NCI-H460 (cell line): ENCODE measurements at regions not wholly inside any gene's neighbourhood (a gene's known extent, or its start where the extent isn't known, plus 50 kb on each side); places are given as distances from the start of the nearest gene placed in this dataset.
"Not testable (repeated sequence)": the region's sequence is repeated elsewhere in the genome, so short reads cannot be mapped to it uniquely, and the experiment has no call there.

Source experiments
- DNase-seq: peaks from one replicate; pipeline ENCODE4 v3.0.0-alpha.2; 2016; ENCODE audit warnings: low read depth; ENCODE audit errors: extremely low read depth

DNA sequence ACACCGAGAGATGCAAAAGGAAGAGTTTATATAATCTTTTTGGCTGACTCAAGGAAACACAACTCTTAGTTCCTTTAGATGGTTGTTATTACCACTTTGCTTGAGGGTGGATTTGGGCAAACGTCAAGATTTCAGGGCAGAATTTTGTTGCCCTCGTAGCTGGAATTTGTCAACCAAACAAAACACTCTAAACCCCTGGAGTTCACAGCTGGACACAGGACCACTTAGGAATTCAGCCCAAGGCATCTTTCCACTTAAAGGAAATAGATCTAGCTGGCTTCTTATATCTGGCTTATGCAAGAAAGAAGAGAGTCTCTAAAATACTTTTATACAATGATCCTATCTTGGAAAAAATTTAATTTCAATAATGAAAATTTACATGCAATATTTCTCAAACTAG, 237.8 kb upstream of the LRIG3 start:
- DNase-seq: no peak

DNA sequence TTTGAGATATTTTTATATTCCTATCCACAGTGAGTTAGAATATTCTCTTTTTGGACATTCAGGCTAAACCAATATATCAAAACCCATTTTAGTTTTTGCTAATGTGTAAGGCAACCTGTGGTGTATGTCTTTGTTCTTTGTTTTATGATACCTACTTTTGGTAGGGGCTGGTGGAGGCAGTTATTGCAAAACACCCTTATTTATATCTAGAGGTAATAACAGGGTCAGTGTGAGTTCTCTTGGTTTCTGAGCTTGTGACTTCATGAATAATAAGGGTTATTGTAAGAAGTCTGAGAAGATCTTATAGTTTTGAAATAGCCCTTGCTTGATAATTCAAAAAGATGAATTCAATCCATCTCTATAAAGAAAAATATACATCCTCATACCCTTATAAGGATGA, 235.1 kb upstream of the LRIG3 start:
- DNase-seq: no peak

GRCh38 chr12:59151243-59151642, 230.9 kb upstream of the LRIG3 start:
- DNase-seq: no peak

- DNase-seq: peak; percentile 81
Observed at GRCh38 chr12:59149995-59150642, 229.8 kb upstream of the LRIG3 start.

- DNase-seq: no peak
Observed at GRCh38 chr12:59147791-59148190, 227.5 kb upstream of the LRIG3 start.

DNA sequence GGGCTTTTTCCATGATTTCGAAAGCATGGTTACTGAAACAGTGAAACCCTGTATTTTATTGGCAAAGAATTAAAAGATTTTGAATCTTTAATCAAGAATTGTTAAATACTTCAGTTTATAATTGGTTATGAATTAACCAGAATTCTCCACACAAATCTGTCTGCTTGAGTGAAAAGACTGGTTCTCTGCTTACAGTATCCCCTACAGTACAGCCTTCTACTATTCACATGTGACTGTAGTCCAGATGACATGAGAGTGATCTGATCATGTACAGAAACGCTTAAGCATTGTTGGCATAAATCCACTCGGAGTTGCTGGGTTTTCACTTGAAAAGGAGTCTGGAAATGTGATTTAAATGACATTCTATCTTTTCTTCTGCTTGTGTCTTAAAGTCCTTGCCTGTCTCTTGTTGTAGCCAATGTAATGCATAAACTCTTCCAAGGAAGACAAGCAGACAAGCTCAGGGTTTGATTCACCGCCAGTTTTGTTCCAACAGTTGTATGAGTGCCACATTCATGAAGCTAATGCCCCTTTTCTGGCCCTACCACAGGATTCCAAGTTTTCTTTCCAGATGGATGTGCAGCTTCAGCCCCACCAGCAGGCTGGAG, 222.0 kb upstream of the LRIG3 start:
- DNase-seq: no peak

- no peak for DNase-seq
Observed at GRCh38 chr12:59134750-59135149, 214.4 kb upstream of the LRIG3 start.

GRCh38 chr12:59131462-59131861, 211.2 kb upstream of the LRIG3 start:
- DNase-seq: no peak

- no peak for DNase-seq
Observed at GRCh38 chr12:59122784-59123183, 202.5 kb upstream of the LRIG3 start.

- no peak for DNase-seq
Observed at GRCh38 chr12:59121451-59121850, 201.1 kb upstream of the LRIG3 start.

DNA sequence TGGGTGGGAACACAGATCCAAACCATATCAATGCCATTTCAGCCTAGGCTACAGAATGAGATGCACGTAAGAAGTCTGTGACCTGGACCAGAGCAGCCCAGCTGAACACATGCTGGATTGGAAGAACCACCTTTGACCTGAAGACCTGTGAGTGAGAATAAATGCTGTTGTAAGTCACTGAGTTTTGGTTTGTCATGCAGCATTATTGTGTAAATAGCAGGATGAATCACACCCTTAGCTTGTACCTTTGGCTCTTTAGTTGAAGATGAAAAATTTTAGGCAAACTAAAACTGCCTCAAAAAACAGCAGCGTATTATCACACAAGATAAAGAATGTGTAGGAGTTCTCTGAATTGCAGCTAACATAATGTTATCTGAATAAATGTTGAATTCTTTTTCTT, 199.4 kb upstream of the LRIG3 start:
- no peak for DNase-seq

DNA sequence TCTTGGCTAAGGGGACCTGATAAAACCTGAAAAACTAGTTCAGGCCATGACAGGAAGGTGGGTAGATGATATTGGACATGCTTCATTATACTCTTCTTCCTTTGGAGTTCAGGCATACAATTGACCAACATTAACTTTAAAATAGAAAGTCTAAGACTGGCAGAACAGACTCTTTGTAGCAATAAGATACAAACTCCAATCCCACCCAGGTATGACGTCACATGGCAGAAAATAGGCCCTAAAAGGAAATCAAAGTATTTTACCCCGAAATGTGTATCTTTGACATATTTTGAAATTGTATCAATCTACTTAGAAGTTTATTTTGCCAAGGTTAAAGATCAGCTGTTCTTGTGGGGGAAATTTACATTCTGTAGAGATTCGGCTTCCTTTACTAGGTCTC, 198.1 kb upstream of the LRIG3 start:
- DNase-seq: no peak

GRCh38 chr12:59115995-59116394, 195.7 kb upstream of the LRIG3 start:
- no peak for DNase-seq

DNA sequence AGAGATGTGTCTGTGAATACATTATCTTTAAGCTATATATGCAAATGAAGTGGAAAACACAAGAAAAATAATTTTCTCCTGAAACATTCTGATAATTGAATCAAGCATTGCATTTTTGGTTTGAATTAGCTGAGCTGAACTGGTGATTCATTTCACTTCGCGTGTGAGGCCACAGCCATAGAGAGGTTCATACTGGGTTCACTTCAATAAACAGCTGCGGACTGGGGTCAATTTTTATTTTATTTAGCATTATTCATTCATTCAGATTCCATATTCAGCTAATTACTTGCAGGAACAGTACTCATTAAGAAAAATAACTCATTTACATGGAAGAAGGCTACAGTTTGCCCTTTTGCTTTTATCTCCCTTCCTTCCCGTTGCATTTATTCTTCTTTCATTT, 195.2 kb upstream of the LRIG3 start:
- no peak for DNase-seq

DNA sequence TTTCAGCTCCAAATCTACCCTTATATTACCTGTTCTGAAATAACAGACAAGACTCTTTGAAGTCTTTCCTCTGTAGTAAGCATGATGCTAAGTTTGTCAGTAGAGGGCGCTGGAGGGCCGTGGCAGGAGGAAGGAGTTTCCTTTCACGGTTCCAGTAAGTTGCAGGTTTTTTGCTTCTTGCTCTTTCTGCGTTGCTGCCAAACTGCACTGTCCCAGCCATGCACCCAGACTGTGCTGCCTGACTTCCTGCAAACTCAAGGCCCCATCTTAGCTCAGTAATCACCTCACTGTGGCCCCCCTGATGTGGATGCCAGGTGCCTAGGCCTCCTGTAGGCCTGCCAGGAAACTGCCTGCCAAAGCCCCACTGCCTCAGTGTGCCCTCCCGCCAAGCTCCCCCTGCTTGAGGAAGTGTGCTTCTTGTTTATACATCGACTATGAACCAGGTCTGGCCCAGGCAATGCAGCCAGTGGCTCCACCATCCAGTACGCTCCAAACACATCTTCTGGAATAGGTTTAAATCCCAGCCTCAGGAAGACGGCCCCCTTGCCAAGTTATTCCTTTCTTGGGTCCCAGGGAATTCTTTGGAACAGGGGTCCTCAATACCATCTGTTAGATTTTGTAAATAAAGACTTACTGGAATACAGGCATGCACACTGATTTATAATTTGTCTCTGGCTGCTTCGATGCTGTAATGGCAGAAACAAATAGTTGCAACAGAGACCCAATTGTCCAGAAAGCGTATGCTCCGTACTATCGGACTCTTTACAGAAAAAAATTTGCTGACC, 193.7 kb upstream of the LRIG3 start:
- peak; percentile 77 for DNase-seq

- no peak for DNase-seq
Observed at GRCh38 chr12:59111851-59112250, 191.5 kb upstream of the LRIG3 start.

- DNase-seq: not testable (repeated sequence)
Observed at GRCh38 chr12:59108516-59108915, 188.2 kb upstream of the LRIG3 start.

GRCh38 chr12:59100585-59100984, 180.3 kb upstream of the LRIG3 start:
- no peak for DNase-seq

GRCh38 chr12:59097876-59098275, 177.6 kb upstream of the LRIG3 start:
- DNase-seq: no peak

- DNase-seq: no peak
Observed at GRCh38 chr12:59096246-59096645, 175.9 kb upstream of the LRIG3 start.

DNA sequence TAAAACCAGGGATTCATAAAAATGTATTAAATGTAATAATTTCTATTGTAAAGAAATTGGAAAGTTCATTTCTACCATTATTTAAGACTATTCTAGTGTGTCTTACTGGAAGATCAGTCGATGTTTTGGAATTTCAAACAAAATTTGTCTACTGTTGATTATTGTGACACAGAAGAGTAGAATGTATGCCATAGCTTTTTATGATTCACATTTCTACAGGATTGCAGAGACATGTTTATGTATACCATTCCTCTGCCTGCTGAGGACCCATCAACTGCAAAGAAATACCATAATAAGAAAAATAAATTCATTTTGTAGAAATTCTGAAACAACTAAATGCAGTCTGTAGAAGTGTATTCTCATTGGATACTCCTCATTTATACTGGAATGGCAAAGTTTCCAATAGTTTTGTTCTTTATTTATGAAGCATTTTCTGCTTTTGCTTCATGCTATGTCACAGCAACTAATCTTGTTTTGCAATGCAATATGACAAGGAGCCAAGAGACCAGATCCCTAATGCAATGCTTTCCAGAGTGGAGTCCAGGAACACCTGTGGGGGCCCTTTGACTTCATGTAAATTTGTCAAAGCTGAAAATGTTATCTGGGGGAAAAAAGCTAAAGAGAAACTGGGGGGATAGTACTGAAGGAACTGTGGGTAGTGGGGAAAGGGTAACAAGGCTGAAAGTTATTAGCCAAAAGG, 172.9 kb upstream of the LRIG3 start:
- DNase-seq: no peak
